MM.1S (cell line): ENCODE measurements at regions not wholly inside any gene's neighbourhood (a gene's known extent, or its start where the extent isn't known, plus 50 kb on each side); places are given as distances from the start of the nearest gene placed in this dataset.

Experiments used
- EZH2 ChIP-seq: fragments of 300-600 bp; sonication (generic); optimal IDR thresholded peaks from 2 replicates; pipeline ENCODE3; 2017; ENCODE audit warnings: low read depth, mild to moderate bottlenecking, antibody characterized with exemption, low read length, mixed read lengths
- EZH2phosphoT487 ChIP-seq: fragments of 300-600 bp; sonication (generic); IDR thresholded peaks from 2 replicates; pipeline ENCODE4 v1.6.1; 2018; ENCODE audit warnings: antibody characterized with exemption, low read length

GRCh38 chr1:56436912-56437417 is 142.4 kb downstream of the PLPP3 start:
- TF ChIP-seq EZH2 (no peak), EZH2phosphoT487 (no peak)
